ENCODE measurements at regions not wholly inside any gene's neighbourhood (a gene's known extent, or its start where the extent isn't known, plus 50 kb on each side); places are given as distances from the start of the nearest gene placed in this dataset.

- H3K4me1 ChIP-seq (ENCODE audit: insufficient read depth, low read length) = no peaks in the 10 kb centered on the region
- H3K4me2 ChIP-seq (ENCODE audit: insufficient read depth, low read length) = no peak overlapping the region
- H3K36me3 ChIP-seq (ENCODE audit: insufficient read depth, low read length) = no peaks in the 10 kb centered on the region
- no peak overlapping the region for H2AFZ ChIP-seq (ENCODE audit: low read depth, low read length)
- H3K4me3 ChIP-seq (ENCODE audit: low read depth in 1 of 2, low read length in 2 of 2) = no peak overlapping the region
- no peak overlapping the region for H3K27ac ChIP-seq (ENCODE audit: low read length)
- H3K79me2 ChIP-seq (ENCODE audit: insufficient read depth, low read length) = no peaks in the 10 kb centered on the region
- no peak overlapping the region for H3K9ac ChIP-seq (ENCODE audit: low read depth, low read length)
- ATAC-seq (ENCODE audit: insufficient read depth, low read depth) (no peak), DNase-seq (no peak)
- H3K27me3 ChIP-seq (ENCODE audit: insufficient read depth, low read length, poor library complexity) = no peaks in the 10 kb centered on the region
- no peaks in the 10 kb centered on the region for H4K20me1 ChIP-seq (ENCODE audit: insufficient read depth, low read length)
- TF ChIP-seq CTCF (IDR thresholded peaks at IDR 0.05; ENCODE audit: borderline replicate concordance, extremely low read depth, low read length, poor library complexity, severe bottlenecking) = no peak
- no peak for TF ChIP-seq EZH2 (IDR thresholded peaks at IDR 0.05; ENCODE audit: borderline replicate concordance, low read depth, low read length, severe bottlenecking)
- H3K9me3 ChIP-seq (ENCODE audit: insufficient read depth, low read length, severe bottlenecking) = no peaks in the 10 kb centered on the region
Observed at GRCh38 chrX:23263892-23264291, 70.8 kb upstream of the PTCHD1 start.

- Histone ChIP-seq H3K4me3 (ENCODE audit: low read depth in 1 of 2, low read length in 2 of 2) (no peak overlapping the region), H3K4me2 (ENCODE audit: insufficient read depth, low read length) (no peak overlapping the region), H3K27ac (ENCODE audit: low read length) (no peak overlapping the region), H3K27me3 (ENCODE audit: insufficient read depth, low read length, poor library complexity) (no peaks in the 10 kb centered on the region), H3K4me1 (ENCODE audit: insufficient read depth, low read length) (no peaks in the 10 kb centered on the region), H3K36me3 (ENCODE audit: insufficient read depth, low read length) (no peaks in the 10 kb centered on the region), H3K9ac (ENCODE audit: low read depth, low read length) (no peak overlapping the region), H3K79me2 (ENCODE audit: insufficient read depth, low read length) (no peaks in the 10 kb centered on the region), H2AFZ (ENCODE audit: low read depth, low read length) (no peak overlapping the region), H4K20me1 (ENCODE audit: insufficient read depth, low read length) (no peaks in the 10 kb centered on the region), H3K9me3 (ENCODE audit: insufficient read depth, low read length, severe bottlenecking) (no peaks in the 10 kb centered on the region)
- no peak for TF ChIP-seq CTCF (IDR thresholded peaks at IDR 0.05; ENCODE audit: borderline replicate concordance, extremely low read depth, low read length, poor library complexity, severe bottlenecking)
- no peak for TF ChIP-seq EZH2 (IDR thresholded peaks at IDR 0.05; ENCODE audit: borderline replicate concordance, low read depth, low read length, severe bottlenecking)
- no peak for ATAC-seq (ENCODE audit: insufficient read depth, low read depth)
- DNase-seq = no peak
Observed at GRCh38 chrX:23269923-23270322, 64.7 kb upstream of the PTCHD1 start.

- no peak for ATAC-seq (ENCODE audit: insufficient read depth, low read depth)
- H3K4me3 ChIP-seq (ENCODE audit: low read depth in 1 of 2, low read length in 2 of 2) = no peak overlapping the region
- no peak for DNase-seq
- no peak overlapping the region for H3K4me2 ChIP-seq (ENCODE audit: insufficient read depth, low read length)
- no peaks in the 10 kb centered on the region for H3K4me1 ChIP-seq (ENCODE audit: insufficient read depth, low read length)
- H3K9me3 ChIP-seq (ENCODE audit: insufficient read depth, low read length, severe bottlenecking) = no peaks in the 10 kb centered on the region
- no peak overlapping the region for H2AFZ ChIP-seq (ENCODE audit: low read depth, low read length)
- no peak overlapping the region for H3K27ac ChIP-seq (ENCODE audit: low read length)
- H3K36me3 ChIP-seq (ENCODE audit: insufficient read depth, low read length) = no peaks in the 10 kb centered on the region
- no peaks in the 10 kb centered on the region for H3K27me3 ChIP-seq (ENCODE audit: insufficient read depth, low read length, poor library complexity)
- TF ChIP-seq CTCF (IDR thresholded peaks at IDR 0.05; ENCODE audit: borderline replicate concordance, extremely low read depth, low read length, poor library complexity, severe bottlenecking) = no peak
- no peak for TF ChIP-seq EZH2 (IDR thresholded peaks at IDR 0.05; ENCODE audit: borderline replicate concordance, low read depth, low read length, severe bottlenecking)
- H3K9ac ChIP-seq (ENCODE audit: low read depth, low read length) = no peak overlapping the region
- no peaks in the 10 kb centered on the region for H3K79me2 ChIP-seq (ENCODE audit: insufficient read depth, low read length)
- H4K20me1 ChIP-seq (ENCODE audit: insufficient read depth, low read length) = no peaks in the 10 kb centered on the region
Observed at GRCh38 chrX:23271026-23271425, 63.6 kb upstream of the PTCHD1 start.

GRCh38 chrX:23276475-23276874, 58.2 kb upstream of the PTCHD1 start:
- TF ChIP-seq EZH2 (IDR thresholded peaks at IDR 0.05; ENCODE audit: borderline replicate concordance, low read depth, low read length, severe bottlenecking) (no peak), CTCF (IDR thresholded peaks at IDR 0.05; ENCODE audit: borderline replicate concordance, extremely low read depth, low read length, poor library complexity, severe bottlenecking) (no peak)
- no peak for ATAC-seq (ENCODE audit: insufficient read depth, low read depth)
- no peaks in the 10 kb centered on the region for H3K79me2 ChIP-seq (ENCODE audit: insufficient read depth, low read length)
- no peaks in the 10 kb centered on the region for H3K27me3 ChIP-seq (ENCODE audit: insufficient read depth, low read length, poor library complexity)
- no peaks in the 10 kb centered on the region for H3K9me3 ChIP-seq (ENCODE audit: insufficient read depth, low read length, severe bottlenecking)
- H3K4me2 ChIP-seq (ENCODE audit: insufficient read depth, low read length) = no peak overlapping the region
- H3K4me1 ChIP-seq (ENCODE audit: insufficient read depth, low read length) = no peaks in the 10 kb centered on the region
- DNase-seq = no peak
- H3K36me3 ChIP-seq (ENCODE audit: insufficient read depth, low read length) = no peaks in the 10 kb centered on the region
- no peak overlapping the region for H3K27ac ChIP-seq (ENCODE audit: low read length)
- no peak overlapping the region for H3K4me3 ChIP-seq (ENCODE audit: low read depth in 1 of 2, low read length in 2 of 2)
- no peak overlapping the region for H3K9ac ChIP-seq (ENCODE audit: low read depth, low read length)
- no peak overlapping the region for H2AFZ ChIP-seq (ENCODE audit: low read depth, low read length)
- H4K20me1 ChIP-seq (ENCODE audit: insufficient read depth, low read length) = no peaks in the 10 kb centered on the region

All from DND-41 (cell line).